ENCODE measurements at regions not wholly inside any gene's neighbourhood (a gene's known extent, or its start where the extent isn't known, plus 50 kb on each side); places are given as distances from the start of the nearest gene placed in this dataset.

DNA sequence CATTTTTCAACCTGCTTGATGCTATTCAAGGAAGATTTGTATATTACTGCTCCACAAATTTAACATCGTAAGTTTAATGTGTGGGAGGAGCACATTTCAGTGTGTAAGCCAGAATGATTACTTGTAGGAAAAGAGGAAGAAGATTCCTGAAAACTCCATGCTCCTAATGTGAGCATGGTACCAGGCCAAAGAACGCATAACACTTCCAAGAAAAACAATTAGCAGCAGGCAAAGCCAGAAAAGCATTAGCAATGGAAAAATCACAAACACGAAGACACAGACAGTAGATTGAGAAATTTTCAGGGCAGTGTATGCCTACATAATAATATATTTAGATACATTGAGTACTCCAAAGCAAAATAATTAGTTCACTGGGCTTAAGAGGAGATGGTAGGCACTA, 96.6 kb upstream of the CBLB start:
- TF ChIP-seq CTCF (IDR thresholded peaks at IDR 0.05) (no peak), ZFX (IDR thresholded peaks at IDR 0.05; ENCODE audit: borderline replicate concordance) (no peak)

Measured in 22Rv1 (cell line).